ENCODE measurements at regions not wholly inside any gene's neighbourhood (a gene's known extent, or its start where the extent isn't known, plus 50 kb on each side); places are given as distances from the start of the nearest gene placed in this dataset.
A peak's percentile ranks its signal among the peaks of the same experiment; 100 is the strongest.

GRCh38 chr11:95500466-95500865 lies 269.5 kb upstream of the SESN3 start:
- TF ChIP-seq CTCF (IDR thresholded peaks at IDR 0.05) (no peak), POLR2A (IDR thresholded peaks at IDR 0.05) (no peak), EP300 (IDR thresholded peaks at IDR 0.05) (no peak)
- WGBS, 3 donors = 68 to 78% (median 69%) methylated on average over 1 of the region's 1 CpG
- Histone ChIP-seq H3K27me3 (no peaks in the 10 kb centered on the region), H3K4me1 (ENCODE audit: insufficient read depth) (peaks cover 13% of the 10 kb centered on the region), H3K36me3 (no peaks in the 10 kb centered on the region), H3K27ac (no peak overlapping the region), H3K9me3 (no peaks in the 10 kb centered on the region), H3K4me3 (no peak overlapping the region)
- intact Hi-C loops (cut with DNase I) = no loop called here
- DNase-seq = no peak

- no peak for TF ChIP-seq EP300 (IDR thresholded peaks at IDR 0.05)
- TF ChIP-seq POLR2A (IDR thresholded peaks at IDR 0.05) = no peak
- no peak for TF ChIP-seq CTCF (IDR thresholded peaks at IDR 0.05)
Measured at GRCh38 chr11:95499516-95500135, 268.6 kb upstream of the SESN3 start.

GRCh38 chr11:95498722-95499425 lies 267.9 kb upstream of the SESN3 start:
- H3K4me3 ChIP-seq = no peak overlapping the region
- intact Hi-C loops (cut with DNase I) = no loop called here
- WGBS, 3 donors = 87 to 93% (median 91%) methylated on average over 2 of the region's 2 CpGs

More at GRCh38 chr11:95499516-95500135, 268.6 kb upstream of the SESN3 start:
- no peaks in the 10 kb centered on the region for H3K9me3 ChIP-seq
- intact Hi-C loops (cut with DNase I) = no loop called here
- H3K4me3 ChIP-seq = no peak overlapping the region
- no peak for DNase-seq
- H3K36me3 ChIP-seq = no peaks in the 10 kb centered on the region
- H3K27ac ChIP-seq = no peak overlapping the region
- H3K27me3 ChIP-seq = no peaks in the 10 kb centered on the region
- H3K4me1 ChIP-seq (ENCODE audit: insufficient read depth) = peaks cover 15% of the 10 kb centered on the region

GRCh38 chr11:95496901-95497300 lies 265.9 kb upstream of the SESN3 start:
- Histone ChIP-seq H3K9me3 (no peaks in the 10 kb centered on the region), H3K27me3 (no peaks in the 10 kb centered on the region), H3K27ac (peak overlapping the region in 1 of 2 donors; percentile 67), H3K36me3 (no peaks in the 10 kb centered on the region), H3K4me1 (ENCODE audit: insufficient read depth) (peaks cover 15% of the 10 kb centered on the region), H3K4me3 (no peak overlapping the region)
- intact Hi-C loops (cut with DNase I) = no loop called here
- 35 to 45% (median 41%) methylated on average over 1 of the region's 1 CpG for WGBS, 3 donors
- DNase-seq = no peak
- no peak for TF ChIP-seq CTCF (IDR thresholded peaks at IDR 0.05)
- no peak for TF ChIP-seq EP300 (IDR thresholded peaks at IDR 0.05)
- TF ChIP-seq POLR2A (IDR thresholded peaks at IDR 0.05) = no peak

More at GRCh38 chr11:95498722-95499425, 267.9 kb upstream of the SESN3 start:
- Histone ChIP-seq H3K27me3 (no peaks in the 10 kb centered on the region), H3K27ac (no peak overlapping the region), H3K4me1 (ENCODE audit: insufficient read depth) (peaks cover 15% of the 10 kb centered on the region), H3K36me3 (no peaks in the 10 kb centered on the region), H3K9me3 (no peaks in the 10 kb centered on the region)
- TF ChIP-seq EP300 (IDR thresholded peaks at IDR 0.05) = no peak
- TF ChIP-seq CTCF (IDR thresholded peaks at IDR 0.05) = no peak
- no peak for TF ChIP-seq POLR2A (IDR thresholded peaks at IDR 0.05)
- DNase-seq = no peak

Data from ovary (tissue), 7 donors.